Left kidney (tissue), 1 donor: ENCODE measurements at regions not wholly inside any gene's neighbourhood (a gene's known extent, or its start where the extent isn't known, plus 50 kb on each side); places are given as distances from the start of the nearest gene placed in this dataset.
"Not testable (repeated sequence)": the region's sequence is repeated elsewhere in the genome, so short reads cannot be mapped to it uniquely, and the experiment has no call there.

Experiments
- DNase-seq: peaks from one replicate; pipeline ENCODE4 v3.0.0-alpha.2; 2013

- no peak for DNase-seq
These were observed 384.5 kb upstream of the NECTIN3 start for GRCh38 chr3:110687138-110687537.

DNA sequence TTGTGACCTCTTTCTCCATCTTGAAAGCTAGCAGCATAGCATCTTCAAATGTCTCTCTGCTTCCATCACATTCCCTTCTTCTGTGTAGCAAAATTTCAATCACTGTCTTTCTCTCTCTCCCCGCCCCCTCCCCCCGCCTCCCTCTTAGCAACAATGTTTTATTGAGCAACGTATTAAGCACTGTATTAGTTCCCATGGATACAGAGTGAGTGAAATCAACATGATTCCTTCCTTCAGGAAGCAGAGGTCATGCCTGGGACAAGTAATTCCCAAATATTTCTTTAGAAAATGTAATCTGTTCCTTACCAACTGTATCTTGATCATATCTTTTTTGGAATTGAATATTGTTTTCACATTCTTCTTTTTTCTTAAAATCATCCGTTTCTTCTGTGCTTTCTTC, 373.7 kb upstream of the NECTIN3 start:
- no peak for DNase-seq

GRCh38 chr3:110704332-110704731, 367.3 kb upstream of the NECTIN3 start:
- DNase-seq, result not testable (repeated sequence)

GRCh38 chr3:110708156-110708555, 363.5 kb upstream of the NECTIN3 start:
- DNase-seq, result no peak

DNA sequence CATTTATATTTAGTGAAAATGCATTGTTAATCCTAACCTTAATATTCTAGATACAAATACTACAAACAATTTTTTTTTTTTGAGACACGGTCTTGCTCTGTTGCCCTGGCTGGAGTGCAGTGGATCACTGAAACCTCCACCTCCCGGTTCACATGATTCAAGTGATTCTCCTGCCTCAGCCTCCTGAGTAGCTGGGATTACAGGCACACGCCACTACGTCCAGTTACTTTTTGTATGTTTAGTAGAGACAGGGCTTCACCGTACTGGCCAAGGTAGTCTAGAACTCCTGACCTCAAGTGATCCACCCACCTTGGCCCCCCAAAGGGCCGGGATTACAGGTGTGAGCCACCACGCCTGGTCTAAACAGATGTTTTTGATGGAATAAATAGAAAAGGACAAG, 361.5 kb upstream of the NECTIN3 start:
- no peak for DNase-seq

- no peak for DNase-seq
These were observed 361.0 kb upstream of the NECTIN3 start for GRCh38 chr3:110710603-110711002.

DNA sequence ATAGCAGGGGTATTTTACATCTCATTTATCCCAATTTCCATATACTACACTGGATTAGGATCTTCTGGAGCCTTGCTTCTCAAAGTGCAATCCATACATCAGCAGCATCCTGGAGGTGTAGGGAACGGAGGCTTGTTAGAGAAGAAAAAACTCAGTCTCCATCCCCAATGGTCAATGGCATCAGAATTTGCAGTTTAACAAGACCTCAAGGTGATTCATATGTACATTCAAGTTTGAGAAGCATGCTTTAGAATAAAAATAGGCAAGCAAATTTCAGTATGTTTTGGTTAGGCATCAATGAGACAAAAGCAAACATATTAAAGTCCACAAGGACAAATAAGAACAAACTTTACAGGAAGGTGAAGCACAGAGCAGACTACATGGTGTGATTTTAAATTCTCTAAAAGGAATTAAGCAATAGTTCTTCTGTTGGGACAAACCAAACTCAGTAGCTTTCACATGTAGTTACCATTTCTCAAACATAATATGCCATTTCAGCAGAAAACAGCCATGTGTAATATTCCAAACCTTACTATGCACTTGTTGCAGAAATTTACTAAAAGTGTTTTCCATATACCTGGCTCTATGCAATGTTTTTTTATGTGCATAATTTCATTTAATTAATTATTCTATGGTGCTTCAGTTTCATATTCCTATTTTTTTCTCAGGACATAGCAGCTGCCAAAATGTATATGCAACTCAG, 360.3 kb upstream of the NECTIN3 start:
- DNase-seq, result no peak

- no peak for DNase-seq
These were observed 359.6 kb upstream of the NECTIN3 start for GRCh38 chr3:110711851-110712516.

GRCh38 chr3:110727056-110727455, 344.6 kb upstream of the NECTIN3 start:
- no peak for DNase-seq

GRCh38 chr3:110731148-110731547, 340.5 kb upstream of the NECTIN3 start:
- no peak for DNase-seq

GRCh38 chr3:110732420-110732819, 339.2 kb upstream of the NECTIN3 start:
- no peak for DNase-seq

- DNase-seq, result no peak
These were observed 338.6 kb upstream of the NECTIN3 start for GRCh38 chr3:110733045-110733444.

GRCh38 chr3:110734524-110734923, 337.1 kb upstream of the NECTIN3 start:
- no peak for DNase-seq

- no peak for DNase-seq
These were observed 335.3 kb upstream of the NECTIN3 start for GRCh38 chr3:110736332-110736731.

DNA sequence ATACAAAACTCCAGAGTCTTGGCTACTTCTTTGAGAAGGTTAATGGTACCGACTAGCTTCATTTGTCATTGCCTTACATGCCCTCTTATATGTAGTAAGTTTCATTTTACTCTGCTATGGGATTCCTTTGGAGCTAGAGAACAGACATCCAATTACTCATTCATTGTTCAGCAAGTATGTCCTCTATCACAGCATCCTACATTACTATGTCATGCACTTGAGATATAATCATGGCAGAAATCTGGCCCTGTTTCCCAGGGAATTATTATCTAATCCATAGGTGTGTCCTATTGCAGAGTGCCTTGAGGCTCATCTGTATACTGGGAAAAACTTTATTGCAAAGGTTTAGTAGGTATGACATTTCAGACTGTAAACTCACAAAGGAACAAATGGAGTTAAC, 333.1 kb upstream of the NECTIN3 start:
- DNase-seq, result no peak

DNA sequence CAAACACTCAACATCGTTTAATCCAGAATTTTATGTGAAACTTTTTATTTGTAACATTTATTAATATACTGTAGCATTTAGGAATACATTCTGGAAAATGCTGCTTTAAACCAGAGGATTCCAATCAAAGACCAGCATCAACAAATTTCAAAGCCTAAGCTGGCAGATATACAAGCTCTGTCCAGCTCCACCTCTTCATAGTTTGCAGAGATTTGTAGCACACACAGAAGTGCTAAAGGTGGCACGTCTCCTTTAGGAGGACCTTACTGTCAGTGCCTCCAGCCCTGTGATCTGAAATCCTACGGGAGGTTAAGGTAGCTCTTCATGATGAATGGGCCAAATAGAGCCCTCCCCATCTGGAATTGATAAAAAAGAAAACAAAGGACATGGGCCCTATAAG, 329.7 kb upstream of the NECTIN3 start:
- no peak for DNase-seq

DNA sequence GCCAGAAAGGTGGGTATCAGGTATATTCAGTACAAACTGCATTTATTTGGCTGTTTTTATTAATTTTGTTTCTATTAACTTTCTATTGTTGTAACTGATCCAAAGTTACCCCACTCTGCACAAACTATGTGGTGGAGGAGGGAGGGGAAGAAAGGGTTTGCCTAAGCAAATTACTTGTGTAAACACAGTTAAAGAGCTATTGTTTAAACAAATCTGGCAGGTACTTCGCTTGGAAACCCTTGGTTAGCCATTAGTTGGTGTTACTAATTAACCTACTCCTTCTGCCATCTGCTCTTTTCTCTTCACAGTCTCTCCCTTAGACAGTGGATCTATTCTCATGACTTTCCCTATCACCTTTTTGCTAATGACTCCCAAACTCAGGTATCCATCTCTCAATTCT, 328.4 kb upstream of the NECTIN3 start:
- DNase-seq, result peak; percentile 53

GRCh38 chr3:110743984-110744383, 327.6 kb upstream of the NECTIN3 start:
- no peak for DNase-seq

- no peak for DNase-seq
These were observed 326.9 kb upstream of the NECTIN3 start for GRCh38 chr3:110744723-110745122.

- DNase-seq, result no peak
These were observed 322.6 kb upstream of the NECTIN3 start for GRCh38 chr3:110749006-110749405.

- DNase-seq, result no peak
These were observed 321.4 kb upstream of the NECTIN3 start for GRCh38 chr3:110750201-110750600.

DNA sequence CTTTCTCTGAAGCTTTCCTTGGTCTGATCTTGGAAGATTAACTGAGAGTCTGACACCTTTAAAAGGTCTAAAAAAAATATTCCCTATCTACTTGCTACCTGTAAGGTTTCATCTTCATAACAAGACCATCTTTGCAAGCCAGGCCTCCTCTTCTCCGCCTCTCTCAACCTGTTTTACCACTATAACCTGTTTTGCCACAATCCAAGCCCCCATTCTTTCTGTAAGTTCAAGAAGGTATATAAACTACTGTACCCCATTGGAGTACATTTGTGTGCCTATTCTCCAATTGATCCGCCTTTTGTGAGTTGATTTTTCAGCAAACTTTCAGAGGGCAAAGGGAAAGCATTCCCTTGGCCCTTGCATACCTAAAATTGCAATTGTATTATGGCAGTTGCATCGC, 319.3 kb upstream of the NECTIN3 start:
- DNase-seq, result no peak

DNA sequence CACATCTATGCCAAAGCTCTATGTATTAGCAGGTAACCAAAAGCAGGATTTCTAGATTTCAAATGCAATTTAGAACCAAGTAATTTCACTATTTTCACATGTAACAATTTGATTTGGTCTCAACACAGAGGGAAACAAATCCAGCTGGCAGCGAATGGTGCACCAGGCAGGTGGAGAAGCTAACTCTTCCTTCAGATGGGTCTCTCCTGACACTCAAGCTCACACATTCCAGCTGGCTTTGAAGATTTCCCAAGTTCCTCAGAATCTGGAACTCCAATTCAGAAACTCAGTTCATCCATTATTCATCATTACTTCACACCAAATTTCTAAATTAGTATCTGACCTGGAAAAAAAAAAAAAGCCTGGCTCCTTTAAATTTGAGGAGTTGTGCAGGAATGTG, 318.1 kb upstream of the NECTIN3 start:
- no peak for DNase-seq
